ENCODE measurements at regions not wholly inside any gene's neighbourhood (a gene's known extent, or its start where the extent isn't known, plus 50 kb on each side); places are given as distances from the start of the nearest gene placed in this dataset.

DNA sequence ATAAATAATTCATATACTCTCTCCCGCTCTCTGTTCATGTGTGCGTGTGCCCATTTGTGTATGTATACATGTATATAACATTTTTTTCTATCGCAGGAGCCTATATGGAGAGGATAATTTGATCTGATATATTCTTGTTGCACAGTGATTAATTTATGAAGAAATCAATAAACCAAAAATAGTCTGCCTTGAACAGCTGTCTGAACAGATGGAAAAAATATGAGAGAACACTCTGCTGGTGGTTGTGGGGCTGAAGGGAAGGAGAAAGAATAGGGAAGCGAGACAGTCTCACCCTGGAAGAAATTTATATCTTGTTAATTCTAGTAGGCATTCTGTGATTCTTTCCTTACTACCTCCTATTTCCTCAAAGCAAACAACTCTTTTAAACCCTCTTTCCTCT is 96.6 kb upstream of the B3GAT2 start:
- TF ChIP-seq, protein P1, sequence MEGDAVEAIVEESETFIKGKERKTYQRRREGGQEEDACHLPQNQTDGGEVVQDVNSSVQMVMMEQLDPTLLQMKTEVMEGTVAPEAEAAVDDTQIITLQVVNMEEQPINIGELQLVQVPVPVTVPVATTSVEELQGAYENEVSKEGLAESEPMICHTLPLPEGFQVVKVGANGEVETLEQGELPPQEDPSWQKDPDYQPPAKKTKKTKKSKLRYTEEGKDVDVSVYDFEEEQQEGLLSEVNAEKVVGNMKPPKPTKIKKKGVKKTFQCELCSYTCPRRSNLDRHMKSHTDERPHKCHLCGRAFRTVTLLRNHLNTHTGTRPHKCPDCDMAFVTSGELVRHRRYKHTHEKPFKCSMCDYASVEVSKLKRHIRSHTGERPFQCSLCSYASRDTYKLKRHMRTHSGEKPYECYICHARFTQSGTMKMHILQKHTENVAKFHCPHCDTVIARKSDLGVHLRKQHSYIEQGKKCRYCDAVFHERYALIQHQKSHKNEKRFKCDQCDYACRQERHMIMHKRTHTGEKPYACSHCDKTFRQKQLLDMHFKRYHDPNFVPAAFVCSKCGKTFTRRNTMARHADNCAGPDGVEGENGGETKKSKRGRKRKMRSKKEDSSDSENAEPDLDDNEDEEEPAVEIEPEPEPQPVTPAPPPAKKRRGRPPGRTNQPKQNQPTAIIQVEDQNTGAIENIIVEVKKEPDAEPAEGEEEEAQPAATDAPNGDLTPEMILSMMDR (IDR thresholded peaks at IDR 0.05; ENCODE audit: borderline replicate concordance, extremely low read depth, low read length, poor library complexity, severe bottlenecking): no peak
- TF ChIP-seq EZH2 (IDR thresholded peaks at IDR 0.05; ENCODE audit: borderline replicate concordance, low read depth, low read length, severe bottlenecking): no peak

Measured in DND-41 (cell line).